ENCODE measurements at regions not wholly inside any gene's neighbourhood (a gene's known extent, or its start where the extent isn't known, plus 50 kb on each side); places are given as distances from the start of the nearest gene placed in this dataset.

DNA sequence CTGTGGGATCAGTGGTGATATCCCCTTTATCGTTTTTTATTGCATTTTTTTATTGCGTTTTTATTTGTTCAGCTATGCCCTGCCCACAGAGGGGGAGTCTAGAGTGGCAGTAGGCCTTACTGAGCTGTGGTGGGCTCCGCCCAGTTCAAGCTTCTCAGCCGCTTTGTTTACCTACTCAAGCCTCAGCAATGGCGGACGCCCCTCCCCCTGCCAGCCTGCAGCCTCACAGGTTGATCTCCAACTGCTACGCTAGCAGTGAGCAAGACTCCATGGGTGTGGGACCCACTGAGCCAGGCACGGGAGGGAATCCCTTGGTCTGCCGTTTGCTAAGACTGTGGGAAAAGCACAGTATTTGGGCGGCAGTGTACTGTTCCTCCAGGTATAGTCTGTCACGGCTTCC is 500.6 kb upstream of the MCTP2 start:
- intact Hi-C loops (cut with micrococcal nuclease; ENCODE audit: unreplicated experiment), result no loop called here

GRCh38 chr15:93722165-93722564 is 509.2 kb upstream of the MCTP2 start:
- Mint-ChIP-seq H3K4me3 (ENCODE audit: low read depth, unreplicated experiment) (no peak overlapping the region), H3K27me3 (ENCODE audit: unreplicated experiment) (no peaks in the 10 kb centered on the region), H3K36me3 (ENCODE audit: insufficient read depth, unreplicated experiment) (no peaks in the 10 kb centered on the region), H3K27ac (ENCODE audit: unreplicated experiment) (no peak overlapping the region), H3K4me1 (ENCODE audit: low read depth, unreplicated experiment) (no peaks in the 10 kb centered on the region), H3K9me3 (ENCODE audit: low read depth, unreplicated experiment) (peaks cover 9% of the 10 kb centered on the region)
- TF ChIP-seq, protein P1, sequence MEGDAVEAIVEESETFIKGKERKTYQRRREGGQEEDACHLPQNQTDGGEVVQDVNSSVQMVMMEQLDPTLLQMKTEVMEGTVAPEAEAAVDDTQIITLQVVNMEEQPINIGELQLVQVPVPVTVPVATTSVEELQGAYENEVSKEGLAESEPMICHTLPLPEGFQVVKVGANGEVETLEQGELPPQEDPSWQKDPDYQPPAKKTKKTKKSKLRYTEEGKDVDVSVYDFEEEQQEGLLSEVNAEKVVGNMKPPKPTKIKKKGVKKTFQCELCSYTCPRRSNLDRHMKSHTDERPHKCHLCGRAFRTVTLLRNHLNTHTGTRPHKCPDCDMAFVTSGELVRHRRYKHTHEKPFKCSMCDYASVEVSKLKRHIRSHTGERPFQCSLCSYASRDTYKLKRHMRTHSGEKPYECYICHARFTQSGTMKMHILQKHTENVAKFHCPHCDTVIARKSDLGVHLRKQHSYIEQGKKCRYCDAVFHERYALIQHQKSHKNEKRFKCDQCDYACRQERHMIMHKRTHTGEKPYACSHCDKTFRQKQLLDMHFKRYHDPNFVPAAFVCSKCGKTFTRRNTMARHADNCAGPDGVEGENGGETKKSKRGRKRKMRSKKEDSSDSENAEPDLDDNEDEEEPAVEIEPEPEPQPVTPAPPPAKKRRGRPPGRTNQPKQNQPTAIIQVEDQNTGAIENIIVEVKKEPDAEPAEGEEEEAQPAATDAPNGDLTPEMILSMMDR (IDR thresholded peaks at IDR 0.05; ENCODE audit: unreplicated experiment), result no peak
- intact Hi-C loops (cut with micrococcal nuclease; ENCODE audit: unreplicated experiment), result no loop called here
- BruUV-seq (replicated peaks), result no TSS peak
- CTCF ChIA-PET, result no interaction called here
- DNase-seq, result no peak

More for the DNA sequence above, 500.6 kb upstream of the MCTP2 start:
- TF ChIP-seq, protein P1 (IDR thresholded peaks at IDR 0.05; ENCODE audit: unreplicated experiment), result no peak
- Mint-ChIP-seq H3K9me3 (ENCODE audit: low read depth, unreplicated experiment) (peaks cover 15% of the 10 kb centered on the region), H3K27me3 (ENCODE audit: unreplicated experiment) (no peaks in the 10 kb centered on the region), H3K36me3 (ENCODE audit: insufficient read depth, unreplicated experiment) (no peaks in the 10 kb centered on the region), H3K4me3 (ENCODE audit: low read depth, unreplicated experiment) (no peak overlapping the region), H3K4me1 (ENCODE audit: low read depth, unreplicated experiment) (no peaks in the 10 kb centered on the region), H3K27ac (ENCODE audit: unreplicated experiment) (no peak overlapping the region)
- CTCF ChIA-PET, result interaction anchor here (0.7 kb wide), 1 partner anchor 35 kb away, joined by 4 read pairs; no protein-coding TSS in a partner anchor
- no TSS peak for BruUV-seq (replicated peaks)
- no peak for DNase-seq

DNA sequence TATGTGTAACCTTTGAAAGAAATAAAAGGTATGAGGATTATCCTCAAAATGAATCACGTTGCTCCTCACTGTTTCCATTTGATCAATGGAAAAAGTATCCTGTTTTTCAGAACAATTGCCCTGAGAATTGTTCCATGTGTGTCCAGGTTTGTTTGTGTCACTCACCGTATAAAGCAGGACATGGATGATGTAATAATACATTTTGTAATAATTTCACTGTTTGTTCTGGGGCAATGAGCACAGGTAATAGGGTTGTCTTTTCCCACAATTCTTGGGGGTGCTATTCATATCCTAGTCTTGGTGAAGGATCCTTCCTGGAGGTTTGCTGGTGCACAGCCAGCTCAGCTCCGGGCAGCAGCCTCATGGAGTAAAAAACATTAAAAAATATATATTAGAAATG is 510.8 kb upstream of the MCTP2 start:
- intact Hi-C loops (cut with micrococcal nuclease; ENCODE audit: unreplicated experiment), result no loop called here
- DNase-seq, result no peak
- CTCF ChIA-PET, result no interaction called here
- Mint-ChIP-seq H3K36me3 (ENCODE audit: insufficient read depth, unreplicated experiment) (no peaks in the 10 kb centered on the region), H3K4me3 (ENCODE audit: low read depth, unreplicated experiment) (no peak overlapping the region), H3K27ac (ENCODE audit: unreplicated experiment) (no peak overlapping the region), H3K4me1 (ENCODE audit: low read depth, unreplicated experiment) (no peaks in the 10 kb centered on the region), H3K9me3 (ENCODE audit: low read depth, unreplicated experiment) (peaks cover 9% of the 10 kb centered on the region), H3K27me3 (ENCODE audit: unreplicated experiment) (no peaks in the 10 kb centered on the region)
- no TSS peak for BruUV-seq (replicated peaks)
- TF ChIP-seq, protein P1 (IDR thresholded peaks at IDR 0.05; ENCODE audit: unreplicated experiment), result no peak

DNA sequence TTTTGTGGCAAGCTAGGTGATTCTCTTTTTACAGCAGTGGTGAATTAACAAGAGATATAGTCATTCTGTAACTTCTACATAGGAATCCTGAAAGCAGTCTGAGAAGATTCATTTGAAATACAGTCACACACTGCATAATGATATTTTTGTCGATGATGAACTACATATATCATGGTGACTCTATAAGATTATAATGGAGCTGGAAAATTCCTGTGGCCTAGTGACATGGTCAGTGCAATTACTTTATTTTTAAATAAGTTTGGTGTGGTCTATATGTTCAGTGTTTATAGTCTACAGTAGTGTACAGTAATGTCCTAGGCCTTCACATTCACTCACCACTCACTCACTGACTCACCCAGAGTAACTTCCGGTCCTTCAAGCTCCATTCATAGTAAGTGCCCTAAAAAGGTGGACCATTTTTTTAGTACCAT is 511.4 kb upstream of the MCTP2 start:
- no peak for DNase-seq
- peaks cover 16% of the 10 kb centered on the region for H3K9me3 Mint-ChIP-seq (ENCODE audit: low read depth, unreplicated experiment)
- no peaks in the 10 kb centered on the region for H3K27me3 Mint-ChIP-seq (ENCODE audit: unreplicated experiment)
- no TSS peak for BruUV-seq (replicated peaks)
- no peak overlapping the region for H3K27ac Mint-ChIP-seq (ENCODE audit: unreplicated experiment)
- H3K36me3 Mint-ChIP-seq (ENCODE audit: insufficient read depth, unreplicated experiment), result no peaks in the 10 kb centered on the region
- CTCF ChIA-PET, result no interaction called here
- H3K4me3 Mint-ChIP-seq (ENCODE audit: low read depth, unreplicated experiment), result no peak overlapping the region
- intact Hi-C loops (cut with micrococcal nuclease; ENCODE audit: unreplicated experiment), result no loop called here
- TF ChIP-seq, protein P1 (IDR thresholded peaks at IDR 0.05; ENCODE audit: unreplicated experiment), result no peak
- H3K4me1 Mint-ChIP-seq (ENCODE audit: low read depth, unreplicated experiment), result no peaks in the 10 kb centered on the region
